GM12878 (cell line): ENCODE measurements at regions not wholly inside any gene's neighbourhood (a gene's known extent, or its start where the extent isn't known, plus 50 kb on each side); places are given as distances from the start of the nearest gene placed in this dataset.
"Not testable (repeated sequence)": the region's sequence is repeated elsewhere in the genome, so short reads cannot be mapped to it uniquely, and the experiment has no call there.

Source experiments
- CTCF ChIP-seq, 3 experiments: IDR thresholded peaks in 2 of 3; conservative IDR thresholded peaks in 1 of 3; 2 replicates each; pipeline ENCODE4 v1.5.1; 2011; ENCODE audit warnings: low read depth in 3 of 3, low read length in 3 of 3, mild to moderate bottlenecking in 3 of 3, control low read depth in 2 of 3, moderate library complexity in 2 of 3, inconsistent platforms in 1 of 3, mixed read lengths in 1 of 3; ENCODE audit not compliant: control insufficient read depth in 2 of 3, insufficient read depth in 1 of 3; ENCODE audit errors: extremely low read depth in 1 of 3
- GABPA ChIP-seq: IDR thresholded peaks from 2 replicates; pipeline ENCODE4 v1.6.1; 2014; ENCODE audit warnings: antibody characterized with exemption, low read depth, mild to moderate bottlenecking, inconsistent platforms
- MYC ChIP-seq: IDR thresholded peaks from 2 replicates; pipeline ENCODE4 v1.6.1; 2011; ENCODE audit warnings: mild to moderate bottlenecking, low read length, moderate library complexity, inconsistent platforms; ENCODE audit not compliant: insufficient read depth, insufficient replicate concordance, insufficient read length, severe bottlenecking
- NFIC ChIP-seq: IDR thresholded peaks from 2 replicates; pipeline ENCODE4 v1.6.1; 2012; ENCODE audit warnings: low read depth, mild to moderate bottlenecking, inconsistent platforms, low read length, moderate library complexity
- SPI1 ChIP-seq: IDR thresholded peaks from 2 replicates; pipeline ENCODE4 v1.6.1; 2011; ENCODE audit warnings: low read depth, mild to moderate bottlenecking, low read length, moderate library complexity, borderline replicate concordance; ENCODE audit not compliant: insufficient read depth
- TAF1 ChIP-seq: IDR thresholded peaks from 2 replicates; pipeline ENCODE4 v1.6.1; 2011; ENCODE audit warnings: mild to moderate bottlenecking, low read depth, low read length, borderline replicate concordance
- ZNF274 ChIP-seq: IDR thresholded peaks from one replicate; pipeline ENCODE4 v1.8.0; 2011; ENCODE audit not compliant: insufficient read length, insufficient read depth

GRCh38 chr5:89307141-89307540 is 424.2 kb upstream of the MEF2C start:
- TF ChIP-seq ZNF274; CTCF (IDR thresholded peaks at IDR 0.05 in 2 of 3, conservative IDR thresholded peaks at IDR 0.05 in 1 of 3; ENCODE audit: control insufficient read depth in 2 of 3, extremely low read depth in 1 of 3, insufficient read depth in 1 of 3, low read depth in 3 of 3, low read length in 3 of 3); GABPA; SPI1; MYC; TAF1; NFIC: not testable (repeated sequence)
